Activated CD8-positive, alpha-beta memory T cell treated with anti-CD3 and anti-CD28 coated beads, Interleukin-2, amount 10 ng/mL, durations not matched to agents 7 days and 5 days (primary cell): ENCODE measurements at regions not wholly inside any gene's neighbourhood (a gene's known extent, or its start where the extent isn't known, plus 50 kb on each side); places are given as distances from the start of the nearest gene placed in this dataset.

Experiments
- ATAC-seq: fragments of 150-1000 bp; cut with Tn5 transposase; one replicate; pipeline ENCODE4 v1.10.0; 2021; ENCODE audit warnings: moderate library complexity
- CTCF ChIA-PET: fragments of 350-600 bp; sonication (Branson Sonifier 250); formaldehyde crosslinking; loops from one replicate; lab custom pipeline; 2021; ENCODE audit warnings: antibody characterized with exemption; lab: Charles Lee
- DNase-seq: peaks from one replicate; pipeline ENCODE4 v3.0.0-alpha.2; 2020
- H3K27ac Mint-ChIP-seq: one replicate; pipeline ENCODE4 v1.8.0; 2021; ENCODE audit warnings: mild to moderate bottlenecking, mixed read lengths
- H3K27me3 Mint-ChIP-seq: one replicate; pipeline ENCODE4 v1.8.0; 2021; ENCODE audit warnings: mixed read lengths
- H3K36me3 Mint-ChIP-seq: one replicate; pipeline ENCODE4 v1.8.0; 2021; ENCODE audit warnings: mild to moderate bottlenecking, mixed read lengths
- H3K4me1 Mint-ChIP-seq: one replicate; pipeline ENCODE4 v1.8.0; 2021; ENCODE audit warnings: mixed read lengths
- H3K4me3 Mint-ChIP-seq: one replicate; pipeline ENCODE4 v1.8.0; 2021; ENCODE audit warnings: mild to moderate bottlenecking, moderate library complexity, mixed read lengths
- H3K9me3 Mint-ChIP-seq: one replicate; pipeline ENCODE4 v1.8.0; 2022; ENCODE audit warnings: low read depth, mixed read lengths

GRCh38 chr17:56700919-56701420 lies 107.5 kb downstream of the NOG start:
- no peak for ATAC-seq
- H3K4me1 Mint-ChIP-seq, result no peaks in the 10 kb centered on the region
- no peak overlapping the region for H3K27ac Mint-ChIP-seq
- no peak overlapping the region for H3K4me3 Mint-ChIP-seq
- no peak for DNase-seq
- no peaks in the 10 kb centered on the region for H3K9me3 Mint-ChIP-seq
- peaks cover 28% of the 10 kb centered on the region for H3K27me3 Mint-ChIP-seq
- no peaks in the 10 kb centered on the region for H3K36me3 Mint-ChIP-seq
- CTCF ChIA-PET, result no interaction called here

- H3K27ac Mint-ChIP-seq, result no peak overlapping the region
- H3K9me3 Mint-ChIP-seq, result no peaks in the 10 kb centered on the region
- no peak overlapping the region for H3K4me3 Mint-ChIP-seq
- peaks cover 33% of the 10 kb centered on the region for H3K27me3 Mint-ChIP-seq
- no peaks in the 10 kb centered on the region for H3K4me1 Mint-ChIP-seq
- peaks cover 1% of the 10 kb centered on the region for H3K36me3 Mint-ChIP-seq
- no peak for DNase-seq
- CTCF ChIA-PET, result interaction anchor here (0.8 to 1.0 kb wide), 3 partner anchors 8 to 9 kb away, joined by 3 to 4 read pairs (median 3); no protein-coding TSS in a partner anchor
- no peak for ATAC-seq
Observed at GRCh38 chr17:56707312-56708219, 114.1 kb downstream of the NOG start.

GRCh38 chr17:56708220-56708558 lies 114.7 kb downstream of the NOG start:
- CTCF ChIA-PET, result interaction anchor here (0.8 to 0.9 kb wide), 2 partner anchors 7 to 8 kb away, joined by 3 to 4 read pairs; no protein-coding TSS in a partner anchor

GRCh38 chr17:56708670-56709410 lies 115.3 kb downstream of the NOG start:
- CTCF ChIA-PET, result interaction anchor here (0.9 kb wide), 1 partner anchor 71 kb away, joined by 3 read pairs; no protein-coding TSS in a partner anchor
- no peaks in the 10 kb centered on the region for H3K4me1 Mint-ChIP-seq
- no peaks in the 10 kb centered on the region for H3K9me3 Mint-ChIP-seq
- H3K4me3 Mint-ChIP-seq, result no peak overlapping the region
- peaks cover 33% of the 10 kb centered on the region for H3K27me3 Mint-ChIP-seq
- DNase-seq (no peak), ATAC-seq (no peak)
- peaks cover 1% of the 10 kb centered on the region for H3K36me3 Mint-ChIP-seq
- H3K27ac Mint-ChIP-seq, result no peak overlapping the region

More at GRCh38 chr17:56708220-56708558, 114.7 kb downstream of the NOG start:
- no peaks in the 10 kb centered on the region for H3K4me1 Mint-ChIP-seq
- no peak overlapping the region for H3K27ac Mint-ChIP-seq
- H3K4me3 Mint-ChIP-seq, result no peak overlapping the region
- no peaks in the 10 kb centered on the region for H3K9me3 Mint-ChIP-seq
- ATAC-seq (no peak), DNase-seq (no peak)
- H3K36me3 Mint-ChIP-seq, result peaks cover 1% of the 10 kb centered on the region
- H3K27me3 Mint-ChIP-seq, result peaks cover 32% of the 10 kb centered on the region

GRCh38 chr17:56710986-56711385 lies 117.5 kb downstream of the NOG start:
- H3K27ac Mint-ChIP-seq, result no peak overlapping the region

GRCh38 chr17:56715613-56716357 lies 117.9 kb downstream of the C17orf67 start:
- H3K36me3 Mint-ChIP-seq, result peaks cover 1% of the 10 kb centered on the region

More at GRCh38 chr17:56710986-56711385, 117.5 kb downstream of the NOG start:
- Mint-ChIP-seq H3K9me3 (no peaks in the 10 kb centered on the region), H3K36me3 (peaks cover 1% of the 10 kb centered on the region), H3K27me3 (peaks cover 34% of the 10 kb centered on the region), H3K4me1 (peaks cover 1% of the 10 kb centered on the region), H3K4me3 (no peak overlapping the region)
- CTCF ChIA-PET, result interaction anchor here (1.1 to 1.2 kb wide), 2 partner anchors 69 to 73 kb away, joined by 3 read pairs; no protein-coding TSS in a partner anchor
- no peak for ATAC-seq
- DNase-seq, result no peak

GRCh38 chr17:56717471-56717870 lies 116.2 kb downstream of the C17orf67 start:
- no peaks in the 10 kb centered on the region for H3K9me3 Mint-ChIP-seq
- no peak overlapping the region for H3K4me3 Mint-ChIP-seq
- CTCF ChIA-PET, result interaction anchor here (2.1 to 8.1 kb wide), 3 partner anchors 63 to 218 kb away, joined by 5 to 172 read pairs (median 41); partner anchors contain the start of gene NOG
- peaks cover 18% of the 10 kb centered on the region for H3K27me3 Mint-ChIP-seq
- H3K4me1 Mint-ChIP-seq, result peaks cover 7% of the 10 kb centered on the region
- H3K27ac Mint-ChIP-seq, result no peak overlapping the region
- ATAC-seq, result no peak
- DNase-seq, result no peak
- no peaks in the 10 kb centered on the region for H3K36me3 Mint-ChIP-seq

More at GRCh38 chr17:56715613-56716357, 117.9 kb downstream of the C17orf67 start:
- CTCF ChIA-PET, result interaction anchor here (0.6 to 8.1 kb wide), 39 partner anchors 8 to 322 kb away, joined by 3 to 172 read pairs (median 5); partner anchors contain the start of gene NOG
- peak; percentile 81 for DNase-seq
- H3K4me1 Mint-ChIP-seq, result peaks cover 7% of the 10 kb centered on the region
- no peak overlapping the region for H3K4me3 Mint-ChIP-seq
- H3K27me3 Mint-ChIP-seq, result peaks cover 18% of the 10 kb centered on the region
- H3K9me3 Mint-ChIP-seq, result no peaks in the 10 kb centered on the region
- ATAC-seq, result peak; percentile 90
- H3K27ac Mint-ChIP-seq, result no peak overlapping the region

- peaks cover 7% of the 10 kb centered on the region for H3K4me1 Mint-ChIP-seq
- H3K4me3 Mint-ChIP-seq, result no peak overlapping the region
- ATAC-seq, result no peak
Observed at GRCh38 chr17:56718515-56718914, 115.2 kb downstream of the C17orf67 start.

GRCh38 chr17:56723421-56723820 lies 110.3 kb downstream of the C17orf67 start:
- Mint-ChIP-seq H3K36me3 (no peaks in the 10 kb centered on the region), H3K27ac (no peak overlapping the region), H3K27me3 (peaks cover 14% of the 10 kb centered on the region), H3K4me1 (peaks cover under 1% of the 10 kb centered on the region), H3K4me3 (no peak overlapping the region), H3K9me3 (no peaks in the 10 kb centered on the region)
- CTCF ChIA-PET, result no interaction called here
- no peak for DNase-seq
- ATAC-seq, result no peak

More at GRCh38 chr17:56718515-56718914, 115.2 kb downstream of the C17orf67 start:
- DNase-seq, result no peak
- Mint-ChIP-seq H3K27ac (no peak overlapping the region), H3K36me3 (no peaks in the 10 kb centered on the region), H3K9me3 (no peaks in the 10 kb centered on the region), H3K27me3 (peaks cover 13% of the 10 kb centered on the region)
- CTCF ChIA-PET, result interaction anchor here (2.1 to 8.1 kb wide), 3 partner anchors 62 to 219 kb away, joined by 5 to 172 read pairs (median 41); partner anchors contain the start of gene NOG

- Mint-ChIP-seq H3K9me3 (no peaks in the 10 kb centered on the region), H3K4me1 (no peaks in the 10 kb centered on the region), H3K4me3 (no peak overlapping the region), H3K27ac (no peak overlapping the region), H3K27me3 (peaks cover 14% of the 10 kb centered on the region), H3K36me3 (no peaks in the 10 kb centered on the region)
- no peak for ATAC-seq
- no peak for DNase-seq
- CTCF ChIA-PET, result interaction anchor here (1.9 kb wide), 1 partner anchor 9 kb away, joined by 6 read pairs; no protein-coding TSS in a partner anchor
Observed at GRCh38 chr17:56724664-56725063, 109.1 kb downstream of the C17orf67 start.

- CTCF ChIA-PET, result interaction anchor here (1.9 kb wide), 1 partner anchor 9 kb away, joined by 6 read pairs; no protein-coding TSS in a partner anchor
- Mint-ChIP-seq H3K27me3 (peaks cover 17% of the 10 kb centered on the region), H3K4me3 (no peak overlapping the region), H3K9me3 (no peaks in the 10 kb centered on the region), H3K4me1 (no peaks in the 10 kb centered on the region), H3K27ac (no peak overlapping the region), H3K36me3 (no peaks in the 10 kb centered on the region)
- ATAC-seq (no peak), DNase-seq (no peak)
Observed at GRCh38 chr17:56725144-56725543, 108.6 kb downstream of the C17orf67 start.

- CTCF ChIA-PET, result interaction anchor here (1.4 kb wide), 1 partner anchor 12 kb away, joined by 3 read pairs; no protein-coding TSS in a partner anchor
- DNase-seq, result no peak
Observed at GRCh38 chr17:56727876-56728617, 105.7 kb downstream of the C17orf67 start.

More at GRCh38 chr17:56727876-56728617, 105.7 kb downstream of the C17orf67 start:
- Mint-ChIP-seq H3K4me3 (no peak overlapping the region), H3K4me1 (no peaks in the 10 kb centered on the region), H3K27me3 (peaks cover 22% of the 10 kb centered on the region), H3K27ac (no peak overlapping the region), H3K9me3 (no peaks in the 10 kb centered on the region), H3K36me3 (no peaks in the 10 kb centered on the region)
- no peak for ATAC-seq
